Hepatocyte (in vitro differentiated cells): ENCODE measurements at regions not wholly inside any gene's neighbourhood (a gene's known extent, or its start where the extent isn't known, plus 50 kb on each side); places are given as distances from the start of the nearest gene placed in this dataset.

ENCODE experiments used
- EZH2 ChIP-seq: fragments of 200-600 bp; sonication (generic); IDR thresholded peaks from 2 replicates; pipeline ENCODE4 v1.6.1; 2016; ENCODE audit warnings: antibody characterized with exemption, mild to moderate bottlenecking, borderline replicate concordance
- TF ChIP-seq, protein P1 (sequence below): fragments of 200-600 bp; sonication (generic); IDR thresholded peaks from 2 replicates; pipeline ENCODE4 v1.5.1; 2016; ENCODE audit warnings: antibody characterized with exemption, mild to moderate bottlenecking; ENCODE audit not compliant: poor library complexity

DNA sequence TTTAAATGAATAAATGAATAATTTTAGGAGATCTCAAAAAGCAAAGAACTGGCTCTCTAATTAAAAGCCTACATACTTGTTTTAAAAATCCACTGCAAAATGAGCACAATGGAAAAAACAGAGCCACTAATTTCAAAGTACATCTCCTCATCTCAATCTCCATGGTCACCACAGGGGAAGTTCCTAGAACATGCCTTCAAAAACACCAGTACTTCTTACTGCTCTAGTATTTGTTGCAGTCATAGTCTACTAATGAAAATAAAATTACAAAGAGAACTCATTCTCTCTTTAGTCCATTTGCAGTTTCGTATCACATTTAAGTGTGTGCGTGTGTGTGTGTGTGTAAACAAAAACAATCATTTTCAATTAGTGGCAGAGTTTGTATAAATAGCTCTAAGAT, 54.0 kb downstream of the PIK3C2A start:
- TF ChIP-seq, protein P1, sequence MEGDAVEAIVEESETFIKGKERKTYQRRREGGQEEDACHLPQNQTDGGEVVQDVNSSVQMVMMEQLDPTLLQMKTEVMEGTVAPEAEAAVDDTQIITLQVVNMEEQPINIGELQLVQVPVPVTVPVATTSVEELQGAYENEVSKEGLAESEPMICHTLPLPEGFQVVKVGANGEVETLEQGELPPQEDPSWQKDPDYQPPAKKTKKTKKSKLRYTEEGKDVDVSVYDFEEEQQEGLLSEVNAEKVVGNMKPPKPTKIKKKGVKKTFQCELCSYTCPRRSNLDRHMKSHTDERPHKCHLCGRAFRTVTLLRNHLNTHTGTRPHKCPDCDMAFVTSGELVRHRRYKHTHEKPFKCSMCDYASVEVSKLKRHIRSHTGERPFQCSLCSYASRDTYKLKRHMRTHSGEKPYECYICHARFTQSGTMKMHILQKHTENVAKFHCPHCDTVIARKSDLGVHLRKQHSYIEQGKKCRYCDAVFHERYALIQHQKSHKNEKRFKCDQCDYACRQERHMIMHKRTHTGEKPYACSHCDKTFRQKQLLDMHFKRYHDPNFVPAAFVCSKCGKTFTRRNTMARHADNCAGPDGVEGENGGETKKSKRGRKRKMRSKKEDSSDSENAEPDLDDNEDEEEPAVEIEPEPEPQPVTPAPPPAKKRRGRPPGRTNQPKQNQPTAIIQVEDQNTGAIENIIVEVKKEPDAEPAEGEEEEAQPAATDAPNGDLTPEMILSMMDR, result no peak
- TF ChIP-seq EZH2, result no peak
